GM11168 (cell line): ENCODE measurements at regions not wholly inside any gene's neighbourhood (a gene's known extent, or its start where the extent isn't known, plus 50 kb on each side); places are given as distances from the start of the nearest gene placed in this dataset.

Experiments used
- in situ Hi-C: fragments of 300-500 bp; cut with MboI; formaldehyde crosslinking; loops from one replicate; pipeline ENCODE4 v1.12.0; 2022; ENCODE audit warnings: low sequenced_read_pairs; ENCODE audit not compliant: unreplicated experiment

- in situ Hi-C loops, result no loop called here
These were observed 171.9 kb upstream of the RHOBTB1 start for GRCh38 chr10:61115897-61116296.

DNA sequence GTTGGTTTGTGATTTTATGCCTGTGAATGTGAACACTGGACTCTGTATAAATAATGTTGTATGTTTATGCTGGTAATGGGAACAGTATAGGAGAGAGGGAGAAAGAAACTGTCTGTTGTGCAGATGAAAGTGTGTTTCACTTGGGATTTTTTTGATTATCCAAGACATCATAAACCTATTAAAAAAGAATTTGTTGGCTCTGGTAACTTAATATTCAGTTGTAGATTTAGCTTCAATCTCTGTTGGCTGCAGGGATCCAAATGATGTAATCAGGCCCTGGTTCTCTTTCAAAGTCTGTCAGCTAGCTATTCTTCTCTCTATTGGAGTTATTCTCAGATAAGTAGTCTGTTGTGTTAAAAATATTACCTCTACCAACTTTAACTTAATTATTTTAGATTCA, 168.8 kb upstream of the RHOBTB1 start:
- in situ Hi-C loops, result no loop called here

- in situ Hi-C loops, result no loop called here
These were observed 167.0 kb upstream of the RHOBTB1 start for GRCh38 chr10:61110936-61111335.

GRCh38 chr10:61110188-61110844, 166.3 kb upstream of the RHOBTB1 start:
- in situ Hi-C loops, result no loop called here

GRCh38 chr10:61108915-61109314, 164.9 kb upstream of the RHOBTB1 start:
- in situ Hi-C loops, result no loop called here

- in situ Hi-C loops, result no loop called here
These were observed 156.9 kb upstream of the RHOBTB1 start for GRCh38 chr10:61100887-61101286.

GRCh38 chr10:61099756-61100155, 155.8 kb upstream of the RHOBTB1 start:
- in situ Hi-C loops, result no loop called here

- in situ Hi-C loops, result no loop called here
These were observed 155.0 kb upstream of the RHOBTB1 start for GRCh38 chr10:61098966-61099365.

GRCh38 chr10:61097026-61097425, 153.0 kb upstream of the RHOBTB1 start:
- in situ Hi-C loops, result no loop called here

DNA sequence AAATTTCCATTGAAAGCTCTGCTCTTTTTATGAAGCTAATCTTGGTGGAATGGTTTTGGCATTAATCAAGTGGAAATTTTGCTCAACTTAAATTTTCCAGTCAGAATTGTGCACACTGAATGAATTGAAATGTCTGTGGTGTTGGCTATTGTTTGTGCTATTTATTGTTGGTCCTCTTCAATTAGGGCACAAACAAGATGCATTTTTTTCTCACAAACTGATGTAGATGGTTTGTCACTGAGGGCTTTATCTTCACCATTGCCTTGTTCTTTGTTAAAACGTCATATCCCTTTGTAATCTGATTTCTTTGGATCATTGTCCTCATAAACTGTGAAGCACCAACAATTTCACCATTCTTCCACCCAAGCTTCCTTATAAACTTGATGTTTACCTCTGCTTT, 152.1 kb upstream of the RHOBTB1 start:
- in situ Hi-C loops, result no loop called here

GRCh38 chr10:61091531-61091930, 147.5 kb upstream of the RHOBTB1 start:
- in situ Hi-C loops, result no loop called here

GRCh38 chr10:61089251-61089650, 145.3 kb upstream of the RHOBTB1 start:
- in situ Hi-C loops, result no loop called here

DNA sequence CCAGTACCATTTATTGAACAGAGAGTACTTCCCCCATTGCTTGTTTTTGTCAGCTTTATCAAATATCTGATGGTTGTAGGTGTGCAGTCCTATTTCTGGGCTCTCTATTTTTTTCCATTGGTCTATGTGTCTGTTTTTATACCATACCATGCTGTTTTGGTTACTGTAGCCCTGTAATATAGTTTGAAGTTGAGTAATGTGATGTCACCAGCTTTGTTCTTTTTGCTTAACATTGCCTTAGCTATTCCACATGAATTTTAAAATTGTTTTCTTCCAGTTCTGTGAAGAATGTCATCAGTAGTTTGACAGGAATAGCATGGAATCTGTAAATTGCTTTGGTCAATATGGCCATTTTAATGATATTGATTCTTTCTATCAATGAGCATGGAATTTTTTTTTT, 140.5 kb upstream of the RHOBTB1 start:
- in situ Hi-C loops, result no loop called here

DNA sequence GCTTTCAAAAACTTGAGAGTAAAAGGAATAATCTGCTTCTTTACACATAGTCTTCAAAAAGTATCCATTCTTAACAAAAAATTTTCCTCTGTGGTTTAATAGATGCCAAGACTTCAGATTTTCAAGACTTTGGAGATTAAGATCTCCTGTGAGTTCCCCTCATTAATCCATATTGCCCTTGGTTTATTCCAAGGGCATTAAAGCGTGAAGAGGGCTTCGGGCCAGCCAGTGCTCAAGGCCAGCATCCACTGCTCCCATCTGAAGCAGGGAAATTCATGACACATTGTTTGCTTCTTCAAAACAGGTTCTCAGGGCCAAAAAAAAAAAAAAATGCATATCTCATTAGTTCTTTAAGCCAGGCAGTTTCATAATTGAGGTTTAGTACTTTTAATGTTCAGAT, 137.3 kb upstream of the RHOBTB1 start:
- in situ Hi-C loops, result no loop called here

DNA sequence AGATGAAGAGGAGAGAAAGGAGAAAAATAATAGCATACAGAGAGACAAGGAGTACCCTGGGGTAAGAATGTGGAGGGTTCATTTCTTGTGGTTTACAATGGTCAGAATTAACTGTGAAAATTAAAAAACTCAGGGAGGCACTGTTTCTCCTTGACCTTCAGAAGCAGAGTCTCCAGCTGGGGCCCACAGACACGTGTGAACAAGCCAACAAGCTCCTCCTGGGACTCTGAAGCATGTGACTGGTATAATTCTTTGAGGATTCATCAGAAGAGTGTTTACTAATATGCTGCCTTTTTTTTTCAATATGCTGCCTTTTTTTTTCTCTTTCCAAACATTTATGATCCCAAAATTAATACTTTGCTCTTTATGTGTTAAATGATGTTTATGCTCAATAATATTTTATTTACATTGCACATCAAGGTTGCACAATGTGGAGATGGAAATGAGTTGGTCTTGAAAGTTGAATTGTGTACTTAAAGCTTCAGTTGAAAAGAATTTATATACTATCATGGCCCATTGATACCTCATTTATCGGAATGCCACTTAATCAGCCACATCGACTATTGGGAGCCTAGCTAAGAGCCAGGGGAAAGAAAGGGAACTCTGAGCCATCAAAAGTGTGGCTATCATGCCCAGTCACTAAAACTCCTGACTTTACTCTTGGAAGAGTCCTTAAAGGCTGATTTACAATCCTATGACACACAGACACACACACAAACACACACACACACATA, 134.7 kb upstream of the RHOBTB1 start:
- in situ Hi-C loops, result no loop called here

- in situ Hi-C loops, result no loop called here
These were observed 132.7 kb upstream of the RHOBTB1 start for GRCh38 chr10:61076572-61077114.

- in situ Hi-C loops, result no loop called here
These were observed 129.4 kb upstream of the RHOBTB1 start for GRCh38 chr10:61073391-61073790.

DNA sequence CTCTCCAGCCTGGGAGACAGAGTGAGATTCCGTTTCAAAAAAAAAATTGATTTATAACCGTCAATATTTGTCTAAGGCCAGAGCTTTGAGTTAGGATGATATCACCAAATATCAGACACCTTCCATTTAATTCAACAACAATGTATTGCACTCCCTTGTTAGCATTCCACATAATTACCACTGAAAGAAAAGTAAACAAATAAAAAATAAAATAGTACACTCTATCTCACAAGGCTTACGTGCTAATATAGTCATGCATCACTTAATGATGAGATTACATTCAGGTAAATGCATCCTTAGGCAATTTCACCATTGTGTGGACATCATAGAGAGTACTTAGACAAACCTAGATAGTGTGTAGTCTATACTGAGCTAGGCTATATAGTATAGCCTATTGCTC, 127.6 kb upstream of the RHOBTB1 start:
- in situ Hi-C loops, result no loop called here

DNA sequence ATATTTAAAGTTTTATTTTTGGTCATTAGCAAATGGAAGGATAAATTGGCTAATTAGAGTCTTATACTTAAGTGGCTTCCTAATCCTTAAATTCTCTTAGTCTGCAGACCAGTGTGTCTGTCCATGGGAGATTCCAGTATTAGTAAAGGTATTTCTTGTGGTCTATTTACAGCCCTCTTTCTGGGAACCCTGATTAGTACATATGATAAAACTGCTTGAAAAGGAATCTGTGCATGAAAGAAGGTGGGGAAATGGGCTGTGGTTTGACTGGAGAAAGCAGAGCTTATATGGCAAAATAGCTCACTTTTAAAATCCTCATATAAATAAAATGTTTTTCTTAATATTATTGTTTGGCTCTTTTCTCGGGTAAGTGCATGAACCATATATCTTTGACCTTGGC, 124.5 kb upstream of the RHOBTB1 start:
- in situ Hi-C loops, result no loop called here

DNA sequence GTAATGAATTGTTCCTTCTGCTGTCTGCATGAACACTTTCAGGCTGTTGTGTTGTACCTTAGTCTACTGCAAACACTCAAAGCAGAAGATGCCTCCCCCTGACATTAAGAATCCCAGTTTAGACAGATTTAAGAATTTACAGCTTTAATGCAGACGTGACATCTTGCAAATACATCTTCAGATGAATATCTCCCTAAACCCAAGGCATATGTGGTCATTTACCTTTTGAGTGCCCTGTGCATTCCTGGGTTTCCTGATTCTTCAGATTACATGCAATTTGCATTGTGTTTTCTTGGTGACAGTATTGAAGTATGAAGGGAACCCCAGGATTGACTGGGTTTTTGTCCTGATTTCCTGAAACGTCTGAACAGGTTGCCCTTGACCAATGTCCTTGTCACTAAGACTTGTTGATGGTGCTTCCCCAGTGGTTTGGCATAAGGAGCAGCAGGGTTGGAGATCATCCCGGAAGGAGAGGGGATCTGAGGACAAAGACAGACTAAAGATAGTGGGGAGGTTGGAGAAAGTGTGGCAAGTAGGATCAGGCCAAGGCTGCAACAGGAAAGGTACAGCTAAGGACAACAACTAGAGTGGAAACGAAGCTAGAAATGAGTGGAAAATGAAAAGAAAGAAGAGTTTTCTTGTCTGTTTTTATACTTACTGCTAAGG, 123.8 kb upstream of the RHOBTB1 start:
- in situ Hi-C loops, result no loop called here

- in situ Hi-C loops, result no loop called here
These were observed 122.8 kb upstream of the RHOBTB1 start for GRCh38 chr10:61066661-61067344.
